Nephron (organoid): ENCODE measurements at regions not wholly inside any gene's neighbourhood (a gene's known extent, or its start where the extent isn't known, plus 50 kb on each side); places are given as distances from the start of the nearest gene placed in this dataset.
A peak's percentile ranks its signal among the peaks of the same experiment; 100 is the strongest.

Experiments
- H3K27ac Mint-ChIP-seq, 3 experiments: 2 replicates each; pipeline ENCODE4 v1.8.0; 2020; ENCODE audit warnings: mixed read lengths in 3 of 3, mild to moderate bottlenecking in 2 of 3, moderate library complexity in 1 of 3
- H3K27me3 Mint-ChIP-seq: 2 replicates; pipeline ENCODE4 v1.8.0; 2021; ENCODE audit warnings: low read depth, mild to moderate bottlenecking, moderate library complexity, mixed read lengths
- H3K36me3 Mint-ChIP-seq: 2 replicates; pipeline ENCODE4 v1.8.0; 2020; ENCODE audit warnings: low read depth, mixed read lengths
- H3K4me1 Mint-ChIP-seq: 2 replicates; pipeline ENCODE4 v1.8.0; 2020; ENCODE audit warnings: mixed read lengths
- H3K4me3 Mint-ChIP-seq, 3 experiments: 2 replicates each; pipeline ENCODE4 v1.8.0; 2020; ENCODE audit warnings: mild to moderate bottlenecking in 3 of 3, mixed read lengths in 3 of 3, moderate library complexity in 2 of 3
- H3K9me3 Mint-ChIP-seq: 2 replicates; pipeline ENCODE4 v1.8.0; 2020; ENCODE audit warnings: mixed read lengths
- CTCF ChIP-seq, 3 experiments: fragments of 200-600 bp; sonication (generic); IDR thresholded peaks; one replicate each; pipeline ENCODE4 v1.5.0; 2021; ENCODE audit warnings: antibody characterized with exemption in 3 of 3; ENCODE audit not compliant: unreplicated experiment in 3 of 3

DNA sequence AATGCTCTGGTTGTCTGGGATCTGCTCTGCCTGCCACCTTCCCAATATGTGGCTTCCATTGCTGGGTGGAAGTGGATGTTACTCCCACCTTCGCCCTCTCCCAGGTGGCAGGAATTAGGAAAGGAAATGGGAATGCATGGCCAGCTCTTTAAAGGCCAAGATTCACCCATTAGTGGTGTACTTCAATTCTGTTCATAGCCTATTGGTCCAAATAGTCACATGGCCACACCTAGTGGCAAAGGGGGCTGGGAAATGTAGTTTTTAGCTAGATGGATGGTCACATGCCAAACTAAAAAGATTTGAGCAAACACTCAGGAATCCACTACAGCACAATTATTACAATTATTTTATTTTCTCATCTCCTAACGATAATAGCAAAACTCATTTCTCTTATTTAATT is 135.1 kb downstream of the NPY start:
- TF ChIP-seq CTCF (IDR thresholded peaks at IDR 0.05; ENCODE audit: unreplicated experiment in 3 of 3) = no peak
- H3K27me3 Mint-ChIP-seq = peaks cover 3% of the 10 kb centered on the region
- H3K4me1 Mint-ChIP-seq = peaks cover 11% of the 10 kb centered on the region
- peaks cover 3% of the 10 kb centered on the region for H3K9me3 Mint-ChIP-seq
- H3K36me3 Mint-ChIP-seq = no peaks in the 10 kb centered on the region
- no peak overlapping the region for H3K4me3 Mint-ChIP-seq
- peak overlapping the region in 1 of 3 experiments; percentile 1 for H3K27ac Mint-ChIP-seq

DNA sequence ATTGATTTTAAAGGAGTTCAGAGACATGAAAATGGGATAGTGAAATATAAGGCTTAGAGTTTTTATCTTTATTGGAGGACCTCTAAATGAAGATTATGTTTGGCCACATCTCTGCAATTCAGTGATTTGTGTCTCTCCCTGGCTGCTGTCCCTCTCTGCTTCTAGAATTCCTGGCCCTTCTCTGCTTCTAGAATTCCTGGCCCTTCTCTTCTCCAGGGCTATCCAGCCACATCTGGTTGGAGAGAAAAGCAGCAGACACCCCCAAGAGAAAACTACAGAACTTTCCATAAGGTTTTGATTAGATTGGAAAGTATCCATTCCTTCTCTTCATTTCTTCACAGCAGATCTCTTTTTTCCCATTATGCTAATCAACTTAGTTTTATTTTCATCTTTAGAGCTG is 135.5 kb downstream of the NPY start:
- Mint-ChIP-seq H3K27me3 (peaks cover 3% of the 10 kb centered on the region), H3K4me1 (peaks cover 11% of the 10 kb centered on the region), H3K4me3 (no peak overlapping the region), H3K9me3 (peaks cover 3% of the 10 kb centered on the region), H3K36me3 (no peaks in the 10 kb centered on the region), H3K27ac (peak overlapping the region in 1 of 3 experiments; percentile 1)
- TF ChIP-seq CTCF (IDR thresholded peaks at IDR 0.05; ENCODE audit: unreplicated experiment in 3 of 3) = no peak

DNA sequence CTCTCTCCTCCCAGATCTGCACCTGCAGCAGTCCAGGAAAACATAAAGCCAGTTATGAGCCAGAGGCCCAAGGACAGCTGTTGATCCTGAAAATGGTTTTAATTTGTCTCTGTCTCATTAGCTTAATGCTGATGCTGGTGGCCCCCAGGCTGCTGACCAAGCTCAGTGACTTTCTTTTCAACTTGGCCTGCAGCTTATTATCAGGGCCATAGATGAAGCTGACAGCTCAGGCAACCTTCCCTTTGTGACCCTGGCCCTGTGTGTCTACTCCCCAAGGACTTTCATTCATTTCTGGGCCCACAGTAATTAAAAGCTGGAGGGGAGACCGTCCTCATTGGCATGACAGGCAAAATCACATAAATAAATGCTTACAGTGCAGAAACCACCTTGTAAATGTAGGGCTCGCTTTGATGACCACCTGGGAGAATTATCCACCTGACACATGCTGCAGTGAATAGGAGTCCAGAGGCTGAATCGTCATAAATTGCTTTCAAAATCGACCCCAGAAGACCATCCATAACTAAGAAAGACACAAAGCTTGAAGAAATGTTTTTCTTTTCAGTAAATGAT is 138.5 kb downstream of the NPY start:
- no peaks in the 10 kb centered on the region for H3K27me3 Mint-ChIP-seq
- peaks cover 11% of the 10 kb centered on the region for H3K4me1 Mint-ChIP-seq
- no peak overlapping the region for H3K4me3 Mint-ChIP-seq
- H3K36me3 Mint-ChIP-seq = no peaks in the 10 kb centered on the region
- H3K27ac Mint-ChIP-seq = peak overlapping the region in 1 of 3 experiments; percentile 31
- peaks cover 6% of the 10 kb centered on the region for H3K9me3 Mint-ChIP-seq
- TF ChIP-seq CTCF (IDR thresholded peaks at IDR 0.05; ENCODE audit: unreplicated experiment in 3 of 3) = no peak

DNA sequence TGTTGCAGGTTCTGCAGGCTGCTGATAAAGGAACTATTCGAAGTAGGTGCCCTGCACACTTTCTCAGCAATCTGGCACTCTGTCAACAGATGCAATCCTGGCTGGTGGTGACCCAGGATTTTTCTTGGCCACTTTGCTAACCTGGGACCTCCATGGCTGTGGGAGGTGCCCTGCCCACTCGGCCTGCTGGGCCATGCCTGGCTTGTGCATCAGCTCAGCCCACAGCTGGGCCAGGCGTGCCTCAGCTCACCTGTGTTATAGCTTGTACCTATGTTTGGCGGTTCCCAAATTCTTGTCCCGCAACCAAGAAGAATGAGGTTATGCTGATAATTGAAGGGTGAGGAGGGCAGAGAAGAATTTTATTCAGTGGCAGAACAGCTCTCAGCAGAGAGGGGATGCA is 141.7 kb downstream of the NPY start:
- peaks cover 4% of the 10 kb centered on the region for H3K4me1 Mint-ChIP-seq
- no peak overlapping the region for H3K4me3 Mint-ChIP-seq
- H3K27me3 Mint-ChIP-seq = peaks cover 5% of the 10 kb centered on the region
- no peaks in the 10 kb centered on the region for H3K36me3 Mint-ChIP-seq
- no peak for TF ChIP-seq CTCF (IDR thresholded peaks at IDR 0.05; ENCODE audit: unreplicated experiment in 3 of 3)
- no peak overlapping the region for H3K27ac Mint-ChIP-seq
- peaks cover 6% of the 10 kb centered on the region for H3K9me3 Mint-ChIP-seq

GRCh38 chr7:24427048-24427447 is 143.1 kb downstream of the NPY start:
- Mint-ChIP-seq H3K4me1 (peaks cover 4% of the 10 kb centered on the region), H3K9me3 (peaks cover 6% of the 10 kb centered on the region), H3K27me3 (peaks cover 5% of the 10 kb centered on the region), H3K4me3 (no peak overlapping the region), H3K27ac (no peak overlapping the region), H3K36me3 (no peaks in the 10 kb centered on the region)
- no peak for TF ChIP-seq CTCF (IDR thresholded peaks at IDR 0.05; ENCODE audit: unreplicated experiment in 3 of 3)

GRCh38 chr7:24428676-24429075 is 144.6 kb upstream of the PALS2 start:
- Mint-ChIP-seq H3K4me1 (no peaks in the 10 kb centered on the region), H3K36me3 (no peaks in the 10 kb centered on the region), H3K27ac (no peak overlapping the region), H3K4me3 (no peak overlapping the region), H3K9me3 (peaks cover 3% of the 10 kb centered on the region), H3K27me3 (peaks cover 5% of the 10 kb centered on the region)
- TF ChIP-seq CTCF (IDR thresholded peaks at IDR 0.05; ENCODE audit: unreplicated experiment in 3 of 3) = no peak
